Left lung (tissue), 4 donors: ENCODE measurements at regions not wholly inside any gene's neighbourhood (a gene's known extent, or its start where the extent isn't known, plus 50 kb on each side); places are given as distances from the start of the nearest gene placed in this dataset.

Experiments used
- ATAC-seq: fragments of 200-7000 bp; cut with Tn5 transposase; one replicate; pipeline ENCODE4 v1.9.1; 2020; ENCODE audit warnings: moderate library complexity
- DNase-seq, 4 donors: peaks; one replicate each; pipeline ENCODE4 v3.0.0-alpha.2; 2013 to 2020
- H3K27ac ChIP-seq, 2 donors: fragments of 200-600 bp; sonication (generic) in 1 of 2; one replicate each; pipeline versions ENCODE4 v1.5.0 to v1.8.0; 2020 to 2021
- H3K27me3 ChIP-seq, 2 donors: fragments of 200-600 bp; sonication (generic) in 1 of 2; one replicate each; pipeline versions ENCODE4 v1.5.0 to v1.8.0; 2020 to 2021
- H3K36me3 ChIP-seq, 2 donors: fragments of 200-600 bp; sonication (generic) in 1 of 2; one replicate each; pipeline versions ENCODE4 v1.5.0 to v1.8.0; 2020 to 2021
- H3K4me1 ChIP-seq, 2 donors: fragments of 200-600 bp; one replicate each; pipeline ENCODE4 v1.8.0; 2021
- H3K4me3 ChIP-seq, 2 donors: fragments of 200-600 bp; sonication (generic) in 1 of 2; one replicate each; pipeline versions ENCODE4 v1.5.0 to v1.8.0; 2020 to 2021; ENCODE audit warnings: mild to moderate bottlenecking in 1 of 2
- H3K9me3 ChIP-seq, 2 donors: fragments of 200-600 bp; sonication (generic) in 1 of 2; one replicate each; pipeline versions ENCODE4 v1.5.0 to v1.8.0; 2020 to 2021
- intact Hi-C, 2 donors: fragments of 100-400 bp; cut with DNase I; formaldehyde crosslinking; loops; one replicate each; pipeline versions ENCODE4 v1.11.2 to v1.14.2; 2022
- TF ChIP-seq, protein P1 (sequence below), 2 donors: fragments of 200-600 bp; sonication (generic) in 1 of 2; IDR thresholded peaks; one replicate each; pipeline versions ENCODE4 v1.5.0 to v1.8.0; 2021; ENCODE audit warnings: antibody characterized with exemption in 2 of 2
- donor health status: DM: no; HTN: yes; CAD: no.
- donor health status: DM: no; HTN: no; CAD: no.

DNA sequence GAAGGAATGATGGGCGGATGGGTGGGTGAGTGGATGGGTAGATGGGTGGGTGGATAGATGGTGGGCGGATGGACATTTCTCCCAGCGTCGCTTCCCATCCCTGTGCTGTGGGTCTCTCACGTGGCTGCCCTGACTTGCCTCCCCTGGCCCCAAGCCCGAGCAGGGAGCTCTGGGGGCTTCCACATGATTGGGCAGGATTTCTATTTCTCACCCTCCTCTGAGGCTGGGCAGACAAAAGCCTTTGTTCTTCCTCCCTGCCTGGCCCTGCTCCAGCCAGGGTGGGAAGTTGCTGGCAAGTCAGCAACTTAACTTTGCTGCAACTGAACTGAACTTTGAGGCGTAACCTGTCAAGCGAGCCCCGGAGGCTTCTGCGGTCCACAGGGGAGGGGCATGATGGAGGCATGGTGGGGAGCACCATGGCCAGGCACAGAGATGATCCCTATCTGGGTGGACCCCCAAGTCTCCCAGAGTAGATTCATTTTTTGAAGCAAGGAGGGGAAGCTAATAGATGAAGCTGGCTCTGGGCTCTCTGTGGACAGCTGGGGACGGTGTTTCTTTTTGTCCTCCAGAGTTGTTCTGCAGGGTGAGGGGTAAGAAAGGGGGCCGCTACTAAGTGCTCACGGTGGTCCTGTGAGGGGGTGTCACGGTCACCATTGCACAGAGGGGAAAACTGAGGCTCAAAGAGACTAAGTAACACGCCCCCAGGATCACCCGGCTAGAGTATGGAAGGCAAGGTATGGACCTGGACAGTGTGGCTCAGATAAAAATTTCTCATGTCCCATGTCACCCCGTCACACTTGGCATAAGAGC lies 140.1 kb downstream of the CEBPB start:
- DNase-seq, result peak in 1 of 4 donors; percentile 62
- no peaks in the 10 kb centered on the region for H3K9me3 ChIP-seq
- H3K4me1 ChIP-seq, result peaks cover 4 to 43% of the 10 kb centered on the region in 2 donors
- TF ChIP-seq, protein P1, sequence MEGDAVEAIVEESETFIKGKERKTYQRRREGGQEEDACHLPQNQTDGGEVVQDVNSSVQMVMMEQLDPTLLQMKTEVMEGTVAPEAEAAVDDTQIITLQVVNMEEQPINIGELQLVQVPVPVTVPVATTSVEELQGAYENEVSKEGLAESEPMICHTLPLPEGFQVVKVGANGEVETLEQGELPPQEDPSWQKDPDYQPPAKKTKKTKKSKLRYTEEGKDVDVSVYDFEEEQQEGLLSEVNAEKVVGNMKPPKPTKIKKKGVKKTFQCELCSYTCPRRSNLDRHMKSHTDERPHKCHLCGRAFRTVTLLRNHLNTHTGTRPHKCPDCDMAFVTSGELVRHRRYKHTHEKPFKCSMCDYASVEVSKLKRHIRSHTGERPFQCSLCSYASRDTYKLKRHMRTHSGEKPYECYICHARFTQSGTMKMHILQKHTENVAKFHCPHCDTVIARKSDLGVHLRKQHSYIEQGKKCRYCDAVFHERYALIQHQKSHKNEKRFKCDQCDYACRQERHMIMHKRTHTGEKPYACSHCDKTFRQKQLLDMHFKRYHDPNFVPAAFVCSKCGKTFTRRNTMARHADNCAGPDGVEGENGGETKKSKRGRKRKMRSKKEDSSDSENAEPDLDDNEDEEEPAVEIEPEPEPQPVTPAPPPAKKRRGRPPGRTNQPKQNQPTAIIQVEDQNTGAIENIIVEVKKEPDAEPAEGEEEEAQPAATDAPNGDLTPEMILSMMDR (IDR thresholded peaks at IDR 0.05), result no peak
- no peak for ATAC-seq
- no peak overlapping the region for H3K27ac ChIP-seq
- no peak overlapping the region for H3K4me3 ChIP-seq
- H3K36me3 ChIP-seq, result no peaks in the 10 kb centered on the region
- H3K27me3 ChIP-seq, result no peaks in the 10 kb centered on the region
- intact Hi-C loops, result no loop called here

DNA sequence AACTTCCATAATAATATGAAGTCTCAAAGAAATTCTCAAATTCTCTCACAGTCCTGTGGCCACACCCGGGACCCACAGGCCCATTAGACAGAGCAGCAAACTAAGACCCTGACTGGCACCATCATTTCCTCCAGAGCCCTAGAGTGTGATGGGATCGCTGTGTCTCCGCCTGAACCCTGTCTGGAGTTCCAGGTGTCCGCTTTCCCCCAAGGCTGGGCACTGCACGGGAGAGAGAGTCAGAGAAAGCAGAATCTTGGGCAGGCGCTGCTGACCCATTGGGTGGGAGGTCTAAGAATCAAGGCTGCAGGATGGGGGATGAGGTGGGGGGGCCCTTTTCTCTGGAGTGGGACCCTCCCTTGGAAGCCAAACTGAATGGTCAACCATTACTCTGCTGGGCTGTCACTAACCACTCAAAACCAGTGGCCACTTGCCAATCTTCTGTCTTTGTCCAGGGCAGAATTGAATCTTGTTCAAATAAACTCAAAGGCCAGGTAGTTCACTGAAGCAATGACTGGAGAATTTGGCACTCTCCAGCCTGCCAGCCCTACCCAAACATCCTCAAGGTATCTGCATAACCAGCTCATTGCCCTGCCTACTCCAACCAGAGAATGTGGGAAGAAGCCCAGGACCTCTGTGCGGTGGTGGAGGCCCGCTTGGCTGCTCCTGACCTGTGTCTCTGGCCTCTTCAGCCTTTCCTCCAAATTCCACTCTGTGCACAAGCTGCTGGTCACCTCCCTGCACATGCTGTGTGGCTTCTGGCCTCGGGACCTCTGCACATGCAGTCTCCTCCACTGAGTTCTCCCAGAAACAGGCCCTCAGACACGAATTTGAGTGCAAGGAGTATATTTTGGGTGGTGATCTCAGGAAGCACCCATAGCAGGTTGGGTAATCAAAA lies 141.1 kb downstream of the CEBPB start:
- intact Hi-C loops, result no loop called here
- Histone ChIP-seq H3K4me1 (peaks cover 4 to 43% of the 10 kb centered on the region in 2 donors), H3K4me3 (no peak overlapping the region), H3K27ac (peak overlapping the region in 1 of 2 donors; percentile 38), H3K27me3 (no peaks in the 10 kb centered on the region), H3K9me3 (no peaks in the 10 kb centered on the region), H3K36me3 (no peaks in the 10 kb centered on the region)
- DNase-seq, result no peak
- peak; percentile 90 for ATAC-seq
- TF ChIP-seq, protein P1 (IDR thresholded peaks at IDR 0.05), result no peak

DNA sequence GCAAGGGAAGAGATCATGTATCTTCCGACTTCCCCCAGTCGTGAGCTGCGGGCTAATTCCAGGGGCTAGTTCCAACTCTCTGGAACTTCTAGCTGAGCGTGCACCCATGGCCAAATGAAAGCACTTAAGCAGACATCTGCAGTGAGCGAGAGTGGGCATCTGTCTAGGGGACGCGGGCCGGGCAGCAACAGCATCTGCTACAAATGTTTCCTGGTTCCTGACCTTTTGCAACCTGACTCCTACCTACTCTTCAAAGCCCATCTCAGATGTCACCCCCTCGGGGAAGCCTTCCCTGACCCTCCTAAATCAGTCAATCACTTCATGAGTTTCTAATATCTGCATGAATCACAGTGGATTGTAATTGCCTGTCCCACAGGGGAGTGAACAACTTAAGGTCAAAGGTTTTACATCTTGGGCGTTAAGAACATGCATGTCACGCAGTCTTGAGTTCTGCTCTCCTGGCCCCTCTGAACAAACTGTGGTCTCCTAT lies 141.9 kb downstream of the CEBPB start:
- no peaks in the 10 kb centered on the region for H3K27me3 ChIP-seq
- intact Hi-C loops, result no loop called here
- H3K4me1 ChIP-seq, result peaks cover 4 to 48% of the 10 kb centered on the region in 2 donors
- H3K9me3 ChIP-seq, result no peaks in the 10 kb centered on the region
- TF ChIP-seq, protein P1 (IDR thresholded peaks at IDR 0.05), result no peak
- no peak for DNase-seq
- no peaks in the 10 kb centered on the region for H3K36me3 ChIP-seq
- H3K4me3 ChIP-seq, result no peak overlapping the region
- peak overlapping the region in 1 of 2 donors; percentile 38 for H3K27ac ChIP-seq
- no peak for ATAC-seq

DNA sequence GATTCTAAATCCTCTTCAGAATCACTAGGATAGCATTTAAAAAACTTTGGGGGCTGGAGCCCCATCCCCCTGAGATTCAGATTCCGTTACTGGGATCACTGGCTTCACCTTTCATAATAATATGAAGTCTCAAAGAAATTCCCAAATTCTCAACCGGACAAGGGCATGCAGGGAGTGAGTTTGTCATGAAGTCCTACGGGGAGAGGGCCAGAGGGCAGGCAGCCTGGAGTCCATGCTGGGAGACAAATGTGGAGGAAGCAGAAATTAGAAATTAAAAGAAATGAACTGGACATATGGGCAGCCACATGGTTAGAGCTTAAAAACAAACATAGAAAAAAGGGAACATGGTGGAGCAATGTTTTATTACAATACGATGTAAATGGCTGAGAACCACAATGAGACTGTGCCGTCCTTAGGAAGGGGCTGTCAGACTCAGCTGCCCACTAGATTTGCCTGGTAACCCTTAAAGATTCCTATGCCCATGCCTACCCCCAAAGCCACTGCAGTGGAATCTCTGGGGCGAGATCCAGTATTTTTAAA lies 142.6 kb downstream of the CEBPB start:
- Histone ChIP-seq H3K27me3 (no peaks in the 10 kb centered on the region), H3K27ac (no peak overlapping the region), H3K36me3 (no peaks in the 10 kb centered on the region), H3K4me1 (peaks cover 4 to 55% of the 10 kb centered on the region in 2 donors), H3K4me3 (no peak overlapping the region), H3K9me3 (no peaks in the 10 kb centered on the region)
- DNase-seq, result no peak
- intact Hi-C loops, result no loop called here
- TF ChIP-seq, protein P1 (IDR thresholded peaks at IDR 0.05), result no peak
- no peak for ATAC-seq
